SK-N-MC (cell line): ENCODE measurements at regions not wholly inside any gene's neighbourhood (a gene's known extent, or its start where the extent isn't known, plus 50 kb on each side); places are given as distances from the start of the nearest gene placed in this dataset.
"Not testable (repeated sequence)": the region's sequence is repeated elsewhere in the genome, so short reads cannot be mapped to it uniquely, and the experiment has no call there.

Experiments used
- DNase-seq: peaks from one replicate; pipeline ENCODE4 v3.0.0-alpha.2; 2011; ENCODE audit warnings: low read depth, low spot score
- H3K27ac ChIP-seq: fragments of 200-600 bp; sonication (generic); 2 replicates; pipeline ENCODE4 v1.5.1; 2016; ENCODE audit warnings: mixed run types
- H3K36me3 ChIP-seq: fragments of 200-600 bp; sonication (generic); 2 replicates; pipeline ENCODE4 v1.6.1; 2017; ENCODE audit warnings: antibody characterized with exemption, low read length, mixed read lengths; ENCODE audit not compliant: insufficient read depth
- H3K4me3 ChIP-seq: fragments of 200-600 bp; sonication (generic); 2 replicates; pipeline ENCODE4 v1.5.1; 2016
- H3K9ac ChIP-seq: fragments of 200-600 bp; sonication (generic); 2 replicates; pipeline ENCODE4 v1.8.0; 2017; ENCODE audit warnings: mixed run types, mixed read lengths; ENCODE audit not compliant: insufficient read length
- H3K9me3 ChIP-seq: fragments of 200-600 bp; sonication (generic); 2 replicates; pipeline ENCODE4 v1.6.1; 2017; ENCODE audit warnings: low read depth, mild to moderate bottlenecking, antibody characterized with exemption, low read length, moderate library complexity, mixed read lengths
- EZH2 ChIP-seq: fragments of 200-600 bp; sonication (generic); IDR thresholded peaks from one replicate; pipeline ENCODE4 v1.6.1; 2017; ENCODE audit warnings: antibody characterized with exemption
- FOXP2 ChIP-seq: optimal IDR thresholded peaks from 2 replicates; pipeline ENCODE3; 2011; ENCODE audit warnings: mild to moderate bottlenecking, moderate library complexity; ENCODE audit not compliant: insufficient read depth; ENCODE audit errors: extremely low read length, control extremely low read depth
- POLR2AphosphoS5 ChIP-seq: IDR thresholded peaks from 2 replicates; pipeline ENCODE4 v1.6.1; 2012; ENCODE audit warnings: mild to moderate bottlenecking, low read depth, low read length, borderline replicate concordance

DNA sequence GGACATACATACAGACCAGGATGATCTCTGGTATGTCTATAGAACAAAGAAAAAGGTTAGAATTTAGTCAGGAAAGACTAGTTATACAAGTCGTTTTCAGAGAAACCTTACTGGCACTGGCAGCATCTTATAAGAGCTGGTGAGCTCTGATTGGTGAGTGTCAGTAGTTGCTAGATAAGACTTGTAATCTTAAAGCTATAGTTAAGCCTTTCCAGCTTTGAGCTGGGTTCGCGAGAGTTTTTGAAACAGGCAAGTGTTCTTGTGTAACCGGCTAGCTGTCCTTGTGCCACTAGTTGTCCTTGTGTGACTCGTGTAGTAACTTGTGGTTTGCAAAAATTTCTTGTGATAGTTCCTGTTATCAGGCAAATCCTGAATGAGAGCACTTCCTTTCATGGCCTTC is 740.9 kb downstream of the GALC start:
- Histone ChIP-seq H3K27ac (no peak overlapping the region), H3K9me3 (peaks cover 5% of the 10 kb centered on the region), H3K9ac (no peak overlapping the region), H3K36me3 (no peaks in the 10 kb centered on the region), H3K4me3 (no peak overlapping the region)
- no peak for DNase-seq
- TF ChIP-seq POLR2AphosphoS5 (no peak), EZH2 (no peak), FOXP2 (no peak)

- no peak for DNase-seq
These were observed 742.0 kb downstream of the GALC start for GRCh38 chr14:87251011-87251410.

GRCh38 chr14:87241018-87241768 is 751.8 kb downstream of the GALC start:
- TF ChIP-seq POLR2AphosphoS5 (no peak), FOXP2 (no peak), EZH2 (no peak)
- no peaks in the 10 kb centered on the region for H3K36me3 ChIP-seq
- no peaks in the 10 kb centered on the region; the same call in 1 of the 2 replicates for H3K9me3 ChIP-seq
- no peak overlapping the region for H3K9ac ChIP-seq
- H3K27ac ChIP-seq = peak overlapping the region; percentile 42; the same call in 1 of the 2 replicates
- H3K4me3 ChIP-seq = no peak overlapping the region
- no peak for DNase-seq

More at GRCh38 chr14:87251011-87251410, 742.0 kb downstream of the GALC start:
- Histone ChIP-seq H3K36me3 (no peaks in the 10 kb centered on the region), H3K4me3 (no peak overlapping the region), H3K27ac (no peak overlapping the region), H3K9ac (no peak overlapping the region), H3K9me3 (peaks cover 7% of the 10 kb centered on the region)
- TF ChIP-seq FOXP2 (no peak), EZH2 (no peak), POLR2AphosphoS5 (no peak)

- not testable (repeated sequence) for H3K36me3 ChIP-seq, H3K4me3 ChIP-seq, DNase-seq, H3K9ac ChIP-seq, H3K27ac ChIP-seq, H3K9me3 ChIP-seq
These were observed 752.7 kb downstream of the GALC start for GRCh38 chr14:87240319-87240718.

- peaks cover 6% of the 10 kb centered on the region; the same call in 1 of the 2 replicates for H3K36me3 ChIP-seq
- H3K9me3 ChIP-seq = peaks cover 5% of the 10 kb centered on the region; the same call in 1 of the 2 replicates
- TF ChIP-seq POLR2AphosphoS5 (no peak), EZH2 (no peak), FOXP2 (no peak)
- no peak for DNase-seq
- no peak overlapping the region for H3K27ac ChIP-seq
- H3K9ac ChIP-seq = no peak overlapping the region
- no peak overlapping the region for H3K4me3 ChIP-seq
These were observed 759.1 kb downstream of the GALC start for GRCh38 chr14:87233806-87234384.

GRCh38 chr14:87233266-87233665 is 759.7 kb downstream of the GALC start:
- Histone ChIP-seq H3K9ac (no peak overlapping the region), H3K36me3 (peaks cover 6% of the 10 kb centered on the region; the same call in 1 of the 2 replicates), H3K9me3 (peaks cover 5% of the 10 kb centered on the region; the same call in 1 of the 2 replicates), H3K4me3 (no peak overlapping the region), H3K27ac (no peak overlapping the region)
- no peak for TF ChIP-seq EZH2
- TF ChIP-seq POLR2AphosphoS5 = no peak
- DNase-seq = no peak

DNA sequence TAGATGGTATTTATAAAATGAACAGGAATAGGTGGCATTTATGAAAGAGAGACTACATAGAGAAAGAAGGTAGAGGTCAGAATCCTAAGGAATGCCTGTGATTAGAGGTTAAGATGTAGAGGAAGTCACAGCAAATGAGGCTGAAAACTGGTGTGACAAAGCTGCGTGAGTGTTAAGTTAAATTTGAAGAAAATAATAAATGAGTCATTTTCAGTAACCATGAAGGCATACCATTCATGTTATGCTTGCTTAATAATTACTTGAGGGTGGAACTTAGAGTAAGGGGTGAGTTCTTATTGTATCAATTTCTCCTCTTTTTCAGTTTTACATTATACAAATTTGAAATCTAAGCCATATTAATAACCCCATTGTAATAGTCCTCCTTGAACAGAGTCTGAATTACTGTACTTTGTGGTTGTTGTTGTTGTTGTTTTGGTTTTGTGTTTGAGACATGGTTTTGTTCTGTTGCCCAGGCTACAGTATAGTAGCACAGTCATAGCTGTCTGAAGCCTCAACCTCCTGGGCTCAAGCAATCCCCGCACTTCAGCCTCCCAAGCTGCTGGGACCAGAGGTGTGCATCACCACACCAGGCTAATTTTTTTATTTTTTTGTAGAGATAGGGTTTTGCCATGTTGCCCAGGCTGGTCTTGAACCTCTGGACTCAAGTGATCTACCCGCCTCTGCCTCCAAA is 761.5 kb downstream of the GALC start:
- H3K9ac ChIP-seq = no peak overlapping the region
- peaks cover 5% of the 10 kb centered on the region; the same call in 1 of the 2 replicates for H3K9me3 ChIP-seq
- H3K4me3 ChIP-seq = no peak overlapping the region
- TF ChIP-seq FOXP2 (no peak), POLR2AphosphoS5 (no peak), EZH2 (no peak)
- H3K36me3 ChIP-seq = peaks cover 6% of the 10 kb centered on the region; the same call in 1 of the 2 replicates
- DNase-seq = no peak
- H3K27ac ChIP-seq = no peak overlapping the region

DNA sequence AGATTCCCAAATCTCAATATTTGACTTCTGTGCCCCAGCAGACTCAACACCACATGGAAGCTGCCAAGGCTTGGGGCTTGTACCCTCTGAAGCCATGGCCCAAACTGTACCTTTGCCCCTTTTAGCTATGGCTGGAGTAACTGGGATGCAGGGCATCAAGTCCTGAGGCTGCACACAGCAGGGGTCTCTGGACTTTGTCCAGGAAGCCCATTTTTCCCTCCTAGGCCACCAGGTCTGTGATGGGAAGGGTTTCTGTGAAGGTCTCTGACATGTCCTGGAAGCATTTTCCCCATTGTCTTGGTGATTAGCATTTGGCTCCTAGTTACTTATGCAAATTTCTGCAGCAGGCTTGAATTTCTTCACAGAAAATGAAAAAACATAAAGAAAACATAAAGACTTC is 762.3 kb downstream of the GALC start:
- TF ChIP-seq POLR2AphosphoS5 (no peak), FOXP2 (no peak), EZH2 (no peak)

More for the DNA sequence above, 762.3 kb downstream of the GALC start:
- H3K9ac ChIP-seq = no peak overlapping the region
- no peak overlapping the region for H3K4me3 ChIP-seq
- H3K36me3 ChIP-seq = peaks cover 6% of the 10 kb centered on the region; the same call in 1 of the 2 replicates
- H3K9me3 ChIP-seq = peaks cover 5% of the 10 kb centered on the region; the same call in 1 of the 2 replicates
- no peak for DNase-seq
- no peak overlapping the region for H3K27ac ChIP-seq
